Epithelial cell of esophagus (primary cell): ENCODE measurements at regions not wholly inside any gene's neighbourhood (a gene's known extent, or its start where the extent isn't known, plus 50 kb on each side); places are given as distances from the start of the nearest gene placed in this dataset.
A peak's percentile ranks its signal among the peaks of the same experiment; 100 is the strongest.

ENCODE experiments used
- DNase-seq: peaks from one replicate; pipeline ENCODE4 v3.0.0; 2010; ENCODE audit warnings: low read depth
- H3K4me3 ChIP-seq: 2 replicates; pipeline ENCODE4 v1.5.1; 2011; ENCODE audit warnings: mild to moderate bottlenecking, low read length, control low read depth
- TF ChIP-seq, protein P1 (sequence below): IDR thresholded peaks from 2 replicates; pipeline ENCODE4 v1.5.1; 2011; ENCODE audit warnings: low read depth, mild to moderate bottlenecking, low read length, control low read depth, inconsistent platforms; ENCODE audit not compliant: insufficient read depth; ENCODE audit errors: missing control alignments

DNA sequence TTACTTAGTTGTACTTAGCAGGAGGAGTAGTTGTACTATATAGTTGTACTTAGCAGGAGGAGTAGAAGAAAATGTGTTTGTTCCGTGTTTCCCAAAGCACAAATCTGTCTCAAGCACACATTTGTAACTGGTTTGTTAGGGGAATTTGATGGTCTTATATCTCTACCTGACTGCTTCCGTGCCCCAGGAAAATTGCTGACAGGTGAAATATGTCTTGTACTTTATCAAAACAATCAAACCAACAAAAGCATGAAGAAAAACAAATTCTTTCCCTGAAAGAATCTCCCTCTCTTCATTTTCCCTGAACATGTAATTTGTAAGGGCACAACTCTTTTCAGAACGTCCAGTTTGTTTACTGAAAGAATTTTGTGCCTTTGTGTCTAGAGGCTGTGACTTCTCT lies 106.6 kb upstream of the RGS17 start:
- TF ChIP-seq, protein P1, sequence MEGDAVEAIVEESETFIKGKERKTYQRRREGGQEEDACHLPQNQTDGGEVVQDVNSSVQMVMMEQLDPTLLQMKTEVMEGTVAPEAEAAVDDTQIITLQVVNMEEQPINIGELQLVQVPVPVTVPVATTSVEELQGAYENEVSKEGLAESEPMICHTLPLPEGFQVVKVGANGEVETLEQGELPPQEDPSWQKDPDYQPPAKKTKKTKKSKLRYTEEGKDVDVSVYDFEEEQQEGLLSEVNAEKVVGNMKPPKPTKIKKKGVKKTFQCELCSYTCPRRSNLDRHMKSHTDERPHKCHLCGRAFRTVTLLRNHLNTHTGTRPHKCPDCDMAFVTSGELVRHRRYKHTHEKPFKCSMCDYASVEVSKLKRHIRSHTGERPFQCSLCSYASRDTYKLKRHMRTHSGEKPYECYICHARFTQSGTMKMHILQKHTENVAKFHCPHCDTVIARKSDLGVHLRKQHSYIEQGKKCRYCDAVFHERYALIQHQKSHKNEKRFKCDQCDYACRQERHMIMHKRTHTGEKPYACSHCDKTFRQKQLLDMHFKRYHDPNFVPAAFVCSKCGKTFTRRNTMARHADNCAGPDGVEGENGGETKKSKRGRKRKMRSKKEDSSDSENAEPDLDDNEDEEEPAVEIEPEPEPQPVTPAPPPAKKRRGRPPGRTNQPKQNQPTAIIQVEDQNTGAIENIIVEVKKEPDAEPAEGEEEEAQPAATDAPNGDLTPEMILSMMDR = no peak
- no peak overlapping the region for H3K4me3 ChIP-seq
- DNase-seq = no peak

DNA sequence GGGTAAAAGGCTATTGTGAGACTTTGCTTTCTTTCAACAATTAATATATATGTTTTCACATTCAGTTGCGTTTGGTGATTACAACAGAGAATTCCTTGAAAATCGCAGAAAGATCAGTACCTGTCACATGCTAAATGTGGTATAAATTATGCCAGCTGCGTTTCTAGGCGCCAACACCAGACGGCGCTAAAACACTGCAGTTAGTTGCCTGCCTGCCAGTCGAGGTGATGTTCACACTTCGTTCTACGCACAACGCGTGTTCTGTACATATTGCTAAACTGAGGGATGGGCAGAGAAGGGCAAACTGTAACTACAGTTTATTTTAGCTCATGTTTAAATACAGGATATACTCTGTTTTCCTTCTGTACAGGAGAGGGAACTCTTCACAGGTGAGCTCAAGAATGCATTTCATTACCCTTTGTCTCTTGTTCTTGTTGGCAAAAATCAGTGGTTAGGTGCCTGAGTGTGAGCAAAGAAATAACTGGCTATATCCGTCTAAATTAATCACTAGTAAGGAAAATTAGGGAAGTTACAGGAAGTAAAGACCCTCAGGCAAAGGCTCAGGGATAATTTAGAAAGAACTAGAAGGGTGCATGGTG lies 100.1 kb upstream of the RGS17 start:
- DNase-seq = peak; percentile 68
- H3K4me3 ChIP-seq = no peak overlapping the region
- TF ChIP-seq, protein P1 = peak; percentile 100

DNA sequence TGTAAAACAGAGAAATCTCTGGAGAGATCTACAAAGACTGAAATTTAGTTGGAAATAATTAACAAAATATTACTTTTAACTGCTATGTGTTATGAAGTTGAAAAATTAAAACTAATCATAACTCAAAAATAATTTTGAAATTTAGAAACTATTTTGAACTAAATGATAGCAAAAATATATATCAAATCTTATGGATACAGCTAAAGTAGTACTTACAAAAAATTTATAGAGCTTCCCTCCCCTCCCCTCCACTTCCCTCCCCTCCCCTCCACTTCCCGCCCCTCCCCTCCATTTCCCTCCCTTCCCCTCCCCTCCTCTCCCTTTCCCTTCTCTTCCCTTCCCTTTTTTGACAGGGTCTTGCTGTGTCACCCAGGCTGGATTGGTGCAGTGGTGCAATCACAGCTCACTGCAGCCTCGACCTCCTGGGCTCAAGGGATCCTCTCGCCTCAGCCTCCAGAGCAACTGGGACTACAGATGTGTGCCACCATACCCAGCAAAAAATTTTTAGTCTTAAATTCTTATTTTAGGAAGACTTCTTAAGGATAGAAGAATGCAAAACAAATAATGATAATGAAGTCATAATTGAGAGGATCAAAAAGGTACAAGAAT lies 87.2 kb upstream of the RGS17 start:
- TF ChIP-seq, protein P1 = no peak
- DNase-seq = no peak
- no peak overlapping the region for H3K4me3 ChIP-seq

DNA sequence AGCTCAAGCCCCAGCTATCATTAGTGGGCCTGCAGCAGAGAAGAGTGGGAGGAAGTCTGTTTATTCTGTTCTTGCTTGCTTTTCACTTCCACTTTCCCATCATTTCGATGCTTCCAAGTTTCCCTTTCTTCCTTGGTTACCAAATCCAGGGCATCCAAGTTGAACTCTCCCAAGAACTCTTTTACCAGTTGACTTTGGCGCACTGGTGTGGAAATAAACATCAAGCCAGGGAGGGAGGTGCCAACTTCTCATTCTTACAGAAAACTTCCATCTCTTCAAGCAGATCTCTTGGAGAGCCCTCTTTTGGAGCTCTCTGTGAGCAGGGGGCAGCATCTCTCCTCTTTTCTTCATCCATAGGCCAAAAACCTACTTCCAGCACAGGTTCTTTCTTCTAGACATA lies 85.7 kb upstream of the RGS17 start:
- no peak for DNase-seq
- no peak overlapping the region for H3K4me3 ChIP-seq
- TF ChIP-seq, protein P1 = no peak

DNA sequence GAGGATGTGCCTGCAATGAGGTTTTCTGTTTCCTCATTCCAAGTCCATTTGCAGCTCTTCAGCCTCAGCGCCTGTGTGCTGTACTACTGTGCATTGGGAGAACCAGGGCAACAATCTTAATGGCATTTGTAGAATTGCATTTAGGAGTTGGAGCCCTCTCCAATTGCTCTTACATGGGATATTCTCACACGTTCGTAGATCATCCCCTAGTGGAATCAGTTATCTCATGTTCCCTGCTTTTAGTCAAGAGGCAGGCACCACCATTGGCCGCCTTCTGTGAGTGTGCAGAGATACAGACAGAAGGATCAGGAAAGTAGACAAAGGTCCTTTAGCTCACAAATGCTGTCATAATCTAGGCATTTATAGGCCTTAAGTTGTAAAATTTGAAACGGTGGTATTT lies 84.2 kb upstream of the RGS17 start:
- no peak for DNase-seq
- TF ChIP-seq, protein P1 = no peak

DNA sequence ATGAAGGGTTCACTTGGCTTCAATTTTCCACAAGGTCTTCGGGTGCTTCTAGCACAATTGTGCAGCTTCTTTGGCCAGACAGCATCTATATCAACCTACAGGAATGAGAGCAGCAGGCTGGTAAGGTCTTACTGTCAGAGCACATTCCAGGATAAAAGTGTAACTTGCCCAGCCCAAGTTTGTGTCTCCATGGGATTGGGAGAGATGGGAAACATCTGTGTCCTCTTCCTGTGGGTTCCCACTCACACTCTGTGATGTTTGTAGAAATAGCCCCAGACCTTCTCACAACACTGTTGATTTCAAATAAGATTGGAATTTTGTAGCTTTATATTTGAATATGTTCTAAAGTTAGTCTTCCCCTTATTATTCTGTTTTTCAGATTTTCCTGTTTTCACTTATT lies 83.4 kb upstream of the RGS17 start:
- H3K4me3 ChIP-seq = no peak overlapping the region
- no peak for DNase-seq
- TF ChIP-seq, protein P1 = no peak

More for the DNA sequence above, 84.2 kb upstream of the RGS17 start:
- no peak overlapping the region for H3K4me3 ChIP-seq

DNA sequence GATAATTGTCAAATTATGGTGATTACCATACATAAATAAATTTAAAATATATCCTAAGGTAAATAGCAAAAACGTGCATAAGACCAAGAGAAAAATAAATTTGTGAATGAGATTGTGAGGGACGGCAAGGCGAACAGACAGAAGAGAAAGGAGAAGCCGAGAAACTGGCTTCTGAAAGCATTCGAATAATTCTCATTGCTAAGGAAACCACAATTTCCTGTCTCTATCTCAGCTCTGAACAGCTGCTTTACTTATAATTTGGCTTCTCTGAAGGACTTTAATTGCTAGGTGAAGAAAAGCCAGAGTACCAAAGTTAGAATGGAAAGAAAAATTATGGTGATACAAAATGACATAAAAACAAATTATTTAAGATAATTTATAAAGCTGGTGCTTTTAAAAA lies 79.0 kb upstream of the RGS17 start:
- H3K4me3 ChIP-seq = no peak overlapping the region
- TF ChIP-seq, protein P1 = no peak
- DNase-seq = no peak
